Ectodermal cell (in vitro differentiated cells): ENCODE measurements at regions not wholly inside any gene's neighbourhood (a gene's known extent, or its start where the extent isn't known, plus 50 kb on each side); places are given as distances from the start of the nearest gene placed in this dataset.

Source experiments
- H3K27ac ChIP-seq: 2 replicates; pipeline ENCODE4 v1.7.0; 2013; ENCODE audit warnings: mild to moderate bottlenecking, low read depth, low read length; ENCODE audit not compliant: insufficient read depth, poor library complexity, severe bottlenecking
- H3K27me3 ChIP-seq: 2 replicates; pipeline ENCODE4 v1.7.0; 2013; ENCODE audit warnings: mild to moderate bottlenecking, low read length; ENCODE audit not compliant: insufficient read depth, control insufficient read depth, poor library complexity, severe bottlenecking
- H3K36me3 ChIP-seq: one replicate; pipeline ENCODE4 v1.7.0; 2013; ENCODE audit warnings: low read length; ENCODE audit not compliant: control insufficient read depth, insufficient read depth
- H3K4me1 ChIP-seq: one replicate; pipeline ENCODE4 v1.7.0; 2013; ENCODE audit warnings: low read length; ENCODE audit not compliant: control insufficient read depth, insufficient read depth
- H3K4me3 ChIP-seq: 2 replicates; pipeline ENCODE4 v1.7.0; 2013; ENCODE audit warnings: low read depth, low read length, control low read depth; ENCODE audit not compliant: insufficient read depth
- H3K9me3 ChIP-seq: 2 replicates; pipeline ENCODE4 v1.7.0; 2013; ENCODE audit warnings: mild to moderate bottlenecking, low read length, moderate library complexity; ENCODE audit not compliant: control insufficient read depth
- WGBS, 2 experiments: methylation state at CpG; one replicate each; pipeline ENCODE4 v1.1.7; 2013; ENCODE audit warnings: missing lambda C conversion rate in 2 of 2; 5-methylcytosine and 5-hydroxymethylcytosine counted together

GRCh38 chr12:127254420-127254955 is 1012.5 kb upstream of the TMEM132C start:
- no peak overlapping the region for H3K27ac ChIP-seq
- H3K27me3 ChIP-seq, result no peaks in the 10 kb centered on the region
- no peaks in the 10 kb centered on the region for H3K36me3 ChIP-seq
- H3K9me3 ChIP-seq, result no peaks in the 10 kb centered on the region
- H3K4me3 ChIP-seq, result no peak overlapping the region
- no peaks in the 10 kb centered on the region for H3K4me1 ChIP-seq
- 91 to 97% methylated on average over 5 of the region's 5 CpGs for WGBS, 2 experiments

GRCh38 chr12:127257366-127257935 is 1009.5 kb upstream of the TMEM132C start:
- no peaks in the 10 kb centered on the region for H3K4me1 ChIP-seq
- 91 to 92% methylated on average over 5 of the region's 5 CpGs for WGBS, 2 experiments
- H3K36me3 ChIP-seq, result no peaks in the 10 kb centered on the region
- H3K27ac ChIP-seq, result no peak overlapping the region
- H3K9me3 ChIP-seq, result no peaks in the 10 kb centered on the region
- H3K4me3 ChIP-seq, result no peak overlapping the region
- no peaks in the 10 kb centered on the region for H3K27me3 ChIP-seq

GRCh38 chr12:127260531-127260930 is 1006.4 kb upstream of the TMEM132C start:
- no peak overlapping the region for H3K4me3 ChIP-seq
- WGBS, 2 experiments, result 92 to 97% methylated on average over 3 of the region's 3 CpGs
- no peak overlapping the region for H3K27ac ChIP-seq
- no peaks in the 10 kb centered on the region for H3K9me3 ChIP-seq
- H3K27me3 ChIP-seq, result no peaks in the 10 kb centered on the region
- no peaks in the 10 kb centered on the region for H3K36me3 ChIP-seq
- H3K4me1 ChIP-seq, result no peaks in the 10 kb centered on the region

GRCh38 chr12:127260999-127261398 is 1006.0 kb upstream of the TMEM132C start:
- WGBS, 2 experiments, result 90 to 96% methylated on average over 6 to 7 of the region's 7 CpGs

GRCh38 chr12:127262615-127263014 is 1004.4 kb upstream of the TMEM132C start:
- no peaks in the 10 kb centered on the region for H3K4me1 ChIP-seq
- no peak overlapping the region for H3K4me3 ChIP-seq
- no peaks in the 10 kb centered on the region for H3K9me3 ChIP-seq
- H3K27ac ChIP-seq, result no peak overlapping the region
- no peaks in the 10 kb centered on the region for H3K36me3 ChIP-seq
- H3K27me3 ChIP-seq, result no peaks in the 10 kb centered on the region
- WGBS, 2 experiments, result 80 to 91% methylated on average over 1 of the region's 1 CpG

More at GRCh38 chr12:127260999-127261398, 1006.0 kb upstream of the TMEM132C start:
- no peak overlapping the region for H3K4me3 ChIP-seq
- H3K27me3 ChIP-seq, result no peaks in the 10 kb centered on the region
- H3K27ac ChIP-seq, result no peak overlapping the region
- no peaks in the 10 kb centered on the region for H3K36me3 ChIP-seq
- no peaks in the 10 kb centered on the region for H3K9me3 ChIP-seq
- H3K4me1 ChIP-seq, result no peaks in the 10 kb centered on the region

GRCh38 chr12:127263621-127264020 is 1003.3 kb upstream of the TMEM132C start:
- Histone ChIP-seq H3K27me3 (no peaks in the 10 kb centered on the region), H3K36me3 (no peaks in the 10 kb centered on the region), H3K9me3 (no peaks in the 10 kb centered on the region), H3K4me3 (no peak overlapping the region), H3K4me1 (no peaks in the 10 kb centered on the region), H3K27ac (no peak overlapping the region)
- 94 to 95% methylated on average over 9 of the region's 9 CpGs for WGBS, 2 experiments

GRCh38 chr12:127267128-127267527 is 999.8 kb upstream of the TMEM132C start:
- Histone ChIP-seq H3K4me1 (no peaks in the 10 kb centered on the region), H3K27me3 (no peaks in the 10 kb centered on the region)
- 85 to 87% methylated on average over 4 of the region's 4 CpGs for WGBS, 2 experiments

GRCh38 chr12:127268213-127268612 is 998.8 kb upstream of the TMEM132C start:
- no peaks in the 10 kb centered on the region for H3K36me3 ChIP-seq
- H3K27me3 ChIP-seq, result no peaks in the 10 kb centered on the region
- no peaks in the 10 kb centered on the region for H3K4me1 ChIP-seq
- no peak overlapping the region for H3K4me3 ChIP-seq
- whole genome bisulfite sequencing, 2 experiments, result 90 to 91% methylated on average over 7 to 8 of the region's 8 CpGs
- H3K27ac ChIP-seq, result no peak overlapping the region
- no peaks in the 10 kb centered on the region for H3K9me3 ChIP-seq

More at GRCh38 chr12:127267128-127267527, 999.8 kb upstream of the TMEM132C start:
- Histone ChIP-seq H3K9me3 (no peaks in the 10 kb centered on the region), H3K27ac (no peak overlapping the region), H3K4me3 (no peak overlapping the region), H3K36me3 (no peaks in the 10 kb centered on the region)

GRCh38 chr12:127268706-127269425 is 998.1 kb upstream of the TMEM132C start:
- H3K27me3 ChIP-seq, result no peaks in the 10 kb centered on the region
- H3K4me3 ChIP-seq, result no peak overlapping the region
- WGBS, 2 experiments, result 72 to 88% methylated on average over 4 to 6 of the region's 6 CpGs
- no peaks in the 10 kb centered on the region for H3K9me3 ChIP-seq
- no peaks in the 10 kb centered on the region for H3K36me3 ChIP-seq
- no peaks in the 10 kb centered on the region for H3K4me1 ChIP-seq
- no peak overlapping the region for H3K27ac ChIP-seq

GRCh38 chr12:127270193-127270592 is 996.8 kb upstream of the TMEM132C start:
- no peaks in the 10 kb centered on the region for H3K27me3 ChIP-seq
- H3K4me3 ChIP-seq, result no peak overlapping the region
- no peaks in the 10 kb centered on the region for H3K4me1 ChIP-seq
- H3K27ac ChIP-seq, result no peak overlapping the region
- no peaks in the 10 kb centered on the region for H3K36me3 ChIP-seq
- no peaks in the 10 kb centered on the region for H3K9me3 ChIP-seq
- WGBS, 2 experiments, result 86 to 88% methylated on average over 3 of the region's 3 CpGs
